H1 (cell line): ENCODE measurements at regions not wholly inside any gene's neighbourhood (a gene's known extent, or its start where the extent isn't known, plus 50 kb on each side); places are given as distances from the start of the nearest gene placed in this dataset.

Experiments
- CTCF ChIA-PET: fragments of 300-600 bp; sonication (Branson Sonifier 250); formaldehyde crosslinking; loops from one replicate; lab custom pipeline; 2021; ENCODE audit not compliant: partially characterized antibody; lab: Charles Lee
- POLR2A ChIA-PET: fragments of 300-600 bp; sonication (Branson Sonifier 250); formaldehyde crosslinking; loops from one replicate; lab custom pipeline; 2021; ENCODE audit warnings: inconsistent platforms; ENCODE audit not compliant: partially characterized antibody; lab: Charles Lee
- DNase-seq, 2 experiments: peaks; one replicate each; pipeline versions ENCODE4 v3.0.0 to v3.0.0-alpha.2; 2010 to 2022; ENCODE audit warnings: low spot score in 2 of 2, low read depth in 1 of 2, mixed read lengths in 1 of 2
- FAIRE-seq: peaks from 2 replicates; lab custom pipeline; 2011; peaks lifted over from hg19 to GRCh38; lab: Jason Lieb, UNC
- H2AFZ ChIP-seq: 2 replicates; pipeline ENCODE4 v1.8.1; 2012; ENCODE audit warnings: low read length, inconsistent platforms
- H2AK5ac ChIP-seq: 2 replicates; pipeline ENCODE4 v1.6.1; 2013; ENCODE audit warnings: low read depth, low read length
- H2BK120ac ChIP-seq: replicated peaks from 2 replicates; pipeline ENCODE3; 2013; ENCODE audit warnings: low read depth, low read length, inconsistent platforms
- H2BK12ac ChIP-seq: 2 replicates; pipeline ENCODE4 v1.6.1; 2013; ENCODE audit warnings: low read depth, low read length
- H2BK15ac ChIP-seq: 2 replicates; pipeline ENCODE4 v1.6.1; 2013; ENCODE audit warnings: low read length
- H2BK20ac ChIP-seq: 2 replicates; pipeline ENCODE4 v1.6.1; 2013; ENCODE audit warnings: low read length
- H2BK5ac ChIP-seq: 2 replicates; pipeline ENCODE4 v1.6.1; 2013; ENCODE audit warnings: low read depth, low read length
- H3K14ac ChIP-seq: 2 replicates; pipeline ENCODE4 v1.6.1; 2013; ENCODE audit warnings: inconsistent platforms; ENCODE audit not compliant: insufficient read length
- H3K18ac ChIP-seq: 2 replicates; pipeline ENCODE4 v1.6.1; 2013; ENCODE audit warnings: low read length; ENCODE audit errors: extremely low read depth
- H3K23ac ChIP-seq: 2 replicates; pipeline ENCODE4 v1.6.1; 2013; ENCODE audit warnings: inconsistent platforms; ENCODE audit not compliant: insufficient read length
- H3K23me2 ChIP-seq: 2 replicates; pipeline ENCODE4 v1.6.1; 2013; ENCODE audit warnings: low read depth, low read length
- H3K27ac ChIP-seq: 2 replicates; pipeline ENCODE4 v1.6.1; 2011; ENCODE audit warnings: low read depth, low read length, inconsistent platforms
- H3K27me3 ChIP-seq, 4 experiments: replicated peaks in 1 of 4; 1 replicate in 1 of 4; 2 replicates in 3 of 4; pipeline versions ENCODE4 v1.6.1 to v1.8.1; 2011 to 2013; ENCODE audit warnings: low read length in 3 of 4, mild to moderate bottlenecking in 3 of 4, inconsistent platforms in 2 of 4, mixed read lengths in 2 of 4, moderate library complexity in 1 of 4; ENCODE audit not compliant: control insufficient read depth in 3 of 4, insufficient read depth in 3 of 4; ENCODE audit errors: extremely low read depth in 1 of 4
- H3K36me3 ChIP-seq, 4 experiments: 2 replicates each; pipeline versions ENCODE4 v1.6.1 to v1.8.1; 2011 to 2013; ENCODE audit warnings: mild to moderate bottlenecking in 4 of 4, low read length in 3 of 4, moderate library complexity in 2 of 4, control low read depth in 1 of 4, inconsistent platforms in 1 of 4; ENCODE audit not compliant: insufficient read depth in 4 of 4, control insufficient read depth in 2 of 4
- H3K4ac ChIP-seq: replicated peaks from 2 replicates; pipeline ENCODE3; 2013; ENCODE audit warnings: low read length, low read depth, mixed read lengths, inconsistent platforms; ENCODE audit not compliant: insufficient read length
- H3K4me1 ChIP-seq, 4 experiments: replicated peaks in 1 of 4; 1 replicate in 1 of 4; 2 replicates in 3 of 4; pipeline versions ENCODE4 v1.6.1 to v1.8.1; 2011 to 2013; ENCODE audit warnings: low read length in 3 of 4, inconsistent platforms in 2 of 4, mixed read lengths in 1 of 4; ENCODE audit not compliant: insufficient read depth in 4 of 4, control insufficient read depth in 3 of 4
- H3K4me2 ChIP-seq, 2 experiments: 2 replicates each; pipeline versions ENCODE4 v1.6.1 to v1.8.1; 2011 to 2013; ENCODE audit warnings: low read depth in 2 of 2, low read length in 2 of 2, control low read depth in 1 of 2, inconsistent platforms in 1 of 2, mild to moderate bottlenecking in 1 of 2; ENCODE audit not compliant: insufficient read depth in 1 of 2
- H3K4me3 ChIP-seq, 4 experiments: fragments of 200-600, 300-600 bp in 1 of 4; sonication (generic), shearing (Covaris generic), sonication (Bioruptor Twin) in 1 of 4; 2 replicates each; pipeline versions ENCODE4 v1.5.1 to v1.8.1; 2011 to 2016; ENCODE audit warnings: low read length in 4 of 4, low read depth in 3 of 4, control low read depth in 2 of 4, inconsistent platforms in 2 of 4, mild to moderate bottlenecking in 2 of 4, mixed read lengths in 1 of 4, moderate library complexity in 1 of 4; ENCODE audit not compliant: insufficient read depth in 2 of 4; ENCODE audit errors: extremely low read depth in 1 of 4
- H3K56ac ChIP-seq: replicated peaks from 2 replicates; pipeline ENCODE3; 2013; ENCODE audit warnings: low read depth, mild to moderate bottlenecking, mixed read lengths, low read length, inconsistent platforms; ENCODE audit not compliant: insufficient read length
- H3K79me1 ChIP-seq: 2 replicates; pipeline ENCODE4 v1.6.1; 2013; ENCODE audit warnings: low read depth, low read length, control low read depth
- H3K79me2 ChIP-seq, 2 experiments: 2 replicates each; pipeline versions ENCODE4 v1.6.1 to v1.8.1; 2012 to 2013; ENCODE audit warnings: low read length in 2 of 2, mild to moderate bottlenecking in 2 of 2, inconsistent platforms in 1 of 2; ENCODE audit not compliant: insufficient read depth in 2 of 2, control insufficient read depth in 1 of 2
- H3K9ac ChIP-seq, 4 experiments: replicated peaks in 1 of 4; 1 replicate in 1 of 4; 2 replicates in 3 of 4; pipeline versions ENCODE4 v1.6.1 to v1.8.1; 2011 to 2013; ENCODE audit warnings: low read depth in 3 of 4, low read length in 3 of 4, control low read depth in 2 of 4, mild to moderate bottlenecking in 2 of 4, moderate library complexity in 2 of 4, inconsistent platforms in 1 of 4; ENCODE audit errors: extremely low read depth in 1 of 4
- H3K9me3 ChIP-seq, 2 experiments: 2 replicates each; pipeline versions ENCODE4 v1.6.1 to v1.8.1; 2012 to 2013; ENCODE audit warnings: mild to moderate bottlenecking in 2 of 2, moderate library complexity in 2 of 2, control low read depth in 1 of 2, inconsistent platforms in 1 of 2, low read depth in 1 of 2, low read length in 1 of 2, mixed read lengths in 1 of 2; ENCODE audit not compliant: insufficient read depth in 2 of 2
- H4K20me1 ChIP-seq, 2 experiments: replicated peaks in 1 of 2; 2 replicates each; pipeline versions ENCODE3 to v1.8.1; 2011 to 2013; ENCODE audit warnings: inconsistent platforms in 2 of 2, low read length in 2 of 2, mild to moderate bottlenecking in 1 of 2; ENCODE audit not compliant: insufficient read depth in 2 of 2, control insufficient read depth in 1 of 2
- H4K5ac ChIP-seq: 2 replicates; pipeline ENCODE4 v1.6.1; 2013; ENCODE audit warnings: low read length, low read depth, mixed read lengths, inconsistent platforms; ENCODE audit not compliant: insufficient read length
- H4K8ac ChIP-seq: 2 replicates; pipeline ENCODE4 v1.8.0; 2013; ENCODE audit warnings: mild to moderate bottlenecking, moderate library complexity, low read length, inconsistent platforms; ENCODE audit not compliant: insufficient read depth; ENCODE audit errors: extremely low read depth
- H4K91ac ChIP-seq: replicated peaks from 2 replicates; pipeline ENCODE3; 2013; ENCODE audit warnings: low read length, mixed read lengths, inconsistent platforms; ENCODE audit not compliant: insufficient read length
- EGR1 ChIP-seq: IDR thresholded peaks from 2 replicates; pipeline ENCODE4 v1.6.1; 2011; ENCODE audit warnings: low read depth, low read length, borderline replicate concordance
- GABPA ChIP-seq: IDR thresholded peaks from 2 replicates; pipeline ENCODE4 v1.6.1; 2011; ENCODE audit warnings: mild to moderate bottlenecking, low read length, moderate library complexity, borderline replicate concordance; ENCODE audit not compliant: insufficient read depth
- GTF2F1 ChIP-seq: IDR thresholded peaks from 2 replicates; pipeline ENCODE4 v1.6.1; 2012; ENCODE audit warnings: low read depth, low read length, improper control_type of control experiment, borderline replicate concordance
- KDM1A ChIP-seq: fragments of 200-600, 300-600 bp; sonication (generic); IDR thresholded peaks from 2 replicates; pipeline ENCODE4 v1.7.1; 2016; ENCODE audit warnings: mild to moderate bottlenecking, low read length, borderline replicate concordance
- RXRA ChIP-seq: IDR thresholded peaks from 2 replicates; pipeline ENCODE4 v1.6.1; 2011; ENCODE audit warnings: low read depth, mild to moderate bottlenecking, low read length, moderate library complexity; ENCODE audit not compliant: insufficient read depth
- SIRT6 ChIP-seq: IDR thresholded peaks from one replicate; pipeline ENCODE4 v1.7.1; 2012; ENCODE audit warnings: low read length, inconsistent platforms
- SRF ChIP-seq: IDR thresholded peaks from 2 replicates; pipeline ENCODE4 v1.6.1; 2011; ENCODE audit warnings: mild to moderate bottlenecking, low read depth, low read length, moderate library complexity

GRCh38 chr1:188462837-188463236, 1634.1 kb downstream of the PLA2G4A start:
- DNase-seq (no peak), FAIRE-seq (no peak)
- no peak overlapping the region for H3K4ac ChIP-seq
- H3K4me1 ChIP-seq: no peaks in the 10 kb centered on the region
- no peak overlapping the region for H2BK20ac ChIP-seq
- no peak overlapping the region for H2AK5ac ChIP-seq
- no peak overlapping the region for H4K8ac ChIP-seq
- H3K4me3 ChIP-seq: no peak overlapping the region
- TF ChIP-seq RXRA (no peak), GABPA (no peak), KDM1A (no peak), SRF (no peak), EGR1 (no peak), SIRT6 (no peak), GTF2F1 (no peak)
- H3K23ac ChIP-seq: no peak overlapping the region
- H3K14ac ChIP-seq: no peak overlapping the region
- H3K4me2 ChIP-seq: no peak overlapping the region
- no peaks in the 10 kb centered on the region for H3K79me2 ChIP-seq
- CTCF ChIA-PET: no interaction called here
- no peak overlapping the region for H2BK5ac ChIP-seq
- H4K20me1 ChIP-seq: no peaks in the 10 kb centered on the region
- no peaks in the 10 kb centered on the region for H3K79me1 ChIP-seq
- H4K91ac ChIP-seq: no peak overlapping the region
- H3K27me3 ChIP-seq: no peaks in the 10 kb centered on the region
- no peak overlapping the region for H4K5ac ChIP-seq
- H3K9me3 ChIP-seq: no peaks in the 10 kb centered on the region
- no peak overlapping the region for H2BK12ac ChIP-seq
- no peak overlapping the region for H2AFZ ChIP-seq
- H3K27ac ChIP-seq: no peak overlapping the region
- no peak overlapping the region for H2BK15ac ChIP-seq
- no peaks in the 10 kb centered on the region for H3K36me3 ChIP-seq
- no peak overlapping the region for H3K9ac ChIP-seq
- no peak overlapping the region for H3K56ac ChIP-seq
- no peaks in the 10 kb centered on the region for H3K23me2 ChIP-seq
- POLR2A ChIA-PET: no interaction called here
- no peak overlapping the region for H2BK120ac ChIP-seq
- no peak overlapping the region for H3K18ac ChIP-seq
